Spleen (tissue), 11 donors: ENCODE measurements at regions not wholly inside any gene's neighbourhood (a gene's known extent, or its start where the extent isn't known, plus 50 kb on each side); places are given as distances from the start of the nearest gene placed in this dataset.

Experiments
- DNase-seq: peaks from one replicate; pipeline ENCODE4 v3.0.0-alpha.2; 2020
- H3K27ac ChIP-seq, 8 donors: fragments of 200-600 bp; sonication (generic) in 7 of 8; 1 replicate in 4 of 8; 2 replicates in 4 of 8; pipeline versions ENCODE4 v1.5.0 to v1.8.0; 2016 to 2021; ENCODE audit warnings: inconsistent platforms in 4 of 8, mild to moderate bottlenecking in 4 of 8, moderate library complexity in 1 of 8
- H3K27me3 ChIP-seq, 7 donors: fragments of 200-600 bp; sonication (generic) in 6 of 7; replicated peaks in 1 of 7; 1 replicate in 4 of 7; 2 replicates in 3 of 7; pipeline versions ENCODE4 v1.5.0 to v1.8.0; 2016 to 2021; ENCODE audit warnings: inconsistent platforms in 3 of 7, mild to moderate bottlenecking in 1 of 7
- H3K36me3 ChIP-seq, 6 donors: fragments of 200-600 bp; sonication (generic) in 5 of 6; 1 replicate in 4 of 6; 2 replicates in 2 of 6; pipeline versions ENCODE4 v1.5.0 to v1.8.0; 2016 to 2021; ENCODE audit warnings: inconsistent platforms in 2 of 6
- H3K4me1 ChIP-seq, 6 donors: fragments of 200-600 bp; sonication (generic) in 5 of 6; 1 replicate in 3 of 6; 2 replicates in 3 of 6; pipeline versions ENCODE4 v1.5.0 to v1.8.0; 2016 to 2021; ENCODE audit warnings: inconsistent platforms in 3 of 6
- H3K4me3 ChIP-seq, 8 donors: fragments of 200-600 bp; sonication (generic) in 7 of 8; 1 replicate in 4 of 8; 2 replicates in 4 of 8; pipeline versions ENCODE4 v1.5.0 to v1.8.0; 2016 to 2021; ENCODE audit warnings: inconsistent platforms in 4 of 8, mild to moderate bottlenecking in 4 of 8, moderate library complexity in 2 of 8
- H3K9me3 ChIP-seq, 8 donors: fragments of 200-600 bp; sonication (generic) in 7 of 8; 1 replicate in 4 of 8; 2 replicates in 4 of 8; pipeline versions ENCODE4 v1.5.0 to v1.8.0; 2016 to 2021; ENCODE audit warnings: inconsistent platforms in 4 of 8
- POLR2A ChIP-seq, 3 donors: fragments of 450-650 bp; IDR thresholded peaks; one replicate each; pipeline ENCODE4 v1.5.1; 2017; ENCODE audit warnings: antibody characterized with exemption in 3 of 3, mild to moderate bottlenecking in 1 of 3
- POLR2AphosphoS5 ChIP-seq, 3 donors: sonication (generic); formaldehyde crosslinking; IDR thresholded peaks; one replicate each; pipeline ENCODE4 v1.5.1; 2017; ENCODE audit warnings: antibody characterized with exemption in 3 of 3
- WGBS, 5 donors: extraction: QIAGEN DNeasy Blood & Tissue Kit in 3 of 5; methylation state at CpG; one replicate each; pipeline versions ENCODE4 v1.1.5 to v1.1.7; 2013 to 2018; 5-methylcytosine and 5-hydroxymethylcytosine counted together
- intact Hi-C: fragments of 100-400 bp; cut with DNase I; formaldehyde crosslinking; loops from one replicate; pipeline ENCODE4 v1.15.0; 2023; ENCODE audit warnings: low total_unique reads
- TF ChIP-seq, protein P1 (sequence below), 11 experiments: fragments of 200-600 bp in 7 of 11; fragments of 450-650 bp in 4 of 11; sonication (generic) in 4 of 11; IDR thresholded peaks in 8 of 11; conservative IDR thresholded peaks in 3 of 11; 1 replicate in 7 of 11; 2 replicates in 4 of 11; pipeline versions ENCODE4 v1.4.0 to v1.8.0; 2016 to 2021; ENCODE audit warnings: antibody characterized with exemption in 11 of 11, inconsistent platforms in 4 of 11, mild to moderate bottlenecking in 1 of 11
- donor health status: healthy with polysubstance abuse.
- donor health status: DM: no; HTN: no; CAD: no; lungs with moderate emphysema.
- donor health status: DM: no; HTN: no; CAD: no.
- donor health status: Bipolar disorder and iron deficiency.
- donor health status: healthy.
- donor health status: DM: no; HTN: no; CAD: no.
- donor health status: DM: yes; HTN: yes; CAD: no.

DNA sequence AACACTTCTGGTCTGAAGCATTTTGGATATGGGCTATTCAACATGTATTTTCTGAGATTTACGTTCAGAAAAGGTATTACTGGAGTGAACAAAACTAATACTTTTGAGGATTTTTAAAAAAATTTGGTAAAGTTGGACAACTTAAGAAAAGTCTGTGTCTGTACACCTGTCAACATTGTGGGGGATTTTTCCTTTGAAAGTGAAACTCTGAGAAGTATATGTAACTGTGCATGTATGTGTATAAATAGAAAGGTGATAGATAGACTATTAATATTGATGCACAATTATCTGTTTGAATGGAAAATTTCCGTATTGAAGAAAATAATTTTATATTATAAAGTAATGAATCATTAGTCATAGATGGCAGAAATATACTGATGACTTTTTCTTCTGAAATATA is 312.8 kb upstream of the MDGA2 start:
- intact Hi-C loops, result no loop called here
- 69 to 81% (median 78%) methylated on average over 2 of the region's 2 CpGs for WGBS, 5 donors
- H3K4me3 ChIP-seq, result no peak overlapping the region
- TF ChIP-seq POLR2A (IDR thresholded peaks at IDR 0.05), result no peak
- TF ChIP-seq, protein P1, sequence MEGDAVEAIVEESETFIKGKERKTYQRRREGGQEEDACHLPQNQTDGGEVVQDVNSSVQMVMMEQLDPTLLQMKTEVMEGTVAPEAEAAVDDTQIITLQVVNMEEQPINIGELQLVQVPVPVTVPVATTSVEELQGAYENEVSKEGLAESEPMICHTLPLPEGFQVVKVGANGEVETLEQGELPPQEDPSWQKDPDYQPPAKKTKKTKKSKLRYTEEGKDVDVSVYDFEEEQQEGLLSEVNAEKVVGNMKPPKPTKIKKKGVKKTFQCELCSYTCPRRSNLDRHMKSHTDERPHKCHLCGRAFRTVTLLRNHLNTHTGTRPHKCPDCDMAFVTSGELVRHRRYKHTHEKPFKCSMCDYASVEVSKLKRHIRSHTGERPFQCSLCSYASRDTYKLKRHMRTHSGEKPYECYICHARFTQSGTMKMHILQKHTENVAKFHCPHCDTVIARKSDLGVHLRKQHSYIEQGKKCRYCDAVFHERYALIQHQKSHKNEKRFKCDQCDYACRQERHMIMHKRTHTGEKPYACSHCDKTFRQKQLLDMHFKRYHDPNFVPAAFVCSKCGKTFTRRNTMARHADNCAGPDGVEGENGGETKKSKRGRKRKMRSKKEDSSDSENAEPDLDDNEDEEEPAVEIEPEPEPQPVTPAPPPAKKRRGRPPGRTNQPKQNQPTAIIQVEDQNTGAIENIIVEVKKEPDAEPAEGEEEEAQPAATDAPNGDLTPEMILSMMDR (IDR thresholded peaks at IDR 0.05 in 8 of 11, conservative IDR thresholded peaks at IDR 0.05 in 3 of 11), result no peak
- no peak overlapping the region for H3K27ac ChIP-seq
- no peaks in the 10 kb centered on the region for H3K36me3 ChIP-seq
- no peaks in the 10 kb centered on the region for H3K27me3 ChIP-seq
- no peak for DNase-seq
- no peaks in the 10 kb centered on the region for H3K4me1 ChIP-seq
- H3K9me3 ChIP-seq, result peaks cover 0 to 10% (median 0%) of the 10 kb centered on the region in 8 donors

DNA sequence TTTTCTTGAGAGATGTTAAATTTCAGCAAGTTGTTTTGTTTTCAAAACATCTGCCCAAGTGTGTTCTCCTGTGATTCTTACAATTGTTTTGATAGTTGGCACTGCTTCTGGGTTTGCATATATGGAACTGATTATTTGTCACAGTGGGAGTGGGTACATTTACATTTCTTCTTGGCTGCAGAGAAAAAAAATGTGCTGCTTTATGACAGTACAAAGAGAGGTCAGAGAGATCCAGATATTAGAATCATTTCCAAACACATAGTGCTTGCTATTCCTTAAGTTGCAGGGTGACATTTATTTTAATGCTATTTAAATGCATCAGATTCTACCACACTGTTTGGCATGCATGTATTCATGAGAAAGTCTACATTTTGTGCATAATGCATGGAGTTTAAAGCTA is 303.5 kb upstream of the MDGA2 start:
- no peak for DNase-seq
- H3K27me3 ChIP-seq, result no peaks in the 10 kb centered on the region
- H3K27ac ChIP-seq, result no peak overlapping the region
- intact Hi-C loops, result no loop called here
- H3K4me1 ChIP-seq, result no peaks in the 10 kb centered on the region
- no peak overlapping the region for H3K4me3 ChIP-seq
- TF ChIP-seq POLR2AphosphoS5 (IDR thresholded peaks at IDR 0.05) (no peak), POLR2A (IDR thresholded peaks at IDR 0.05) (no peak)
- TF ChIP-seq, protein P1 (IDR thresholded peaks at IDR 0.05 in 8 of 11, conservative IDR thresholded peaks at IDR 0.05 in 3 of 11), result no peak
- peaks cover 0 to 3% (median 0%) of the 10 kb centered on the region in 8 donors for H3K9me3 ChIP-seq
- H3K36me3 ChIP-seq, result no peaks in the 10 kb centered on the region

DNA sequence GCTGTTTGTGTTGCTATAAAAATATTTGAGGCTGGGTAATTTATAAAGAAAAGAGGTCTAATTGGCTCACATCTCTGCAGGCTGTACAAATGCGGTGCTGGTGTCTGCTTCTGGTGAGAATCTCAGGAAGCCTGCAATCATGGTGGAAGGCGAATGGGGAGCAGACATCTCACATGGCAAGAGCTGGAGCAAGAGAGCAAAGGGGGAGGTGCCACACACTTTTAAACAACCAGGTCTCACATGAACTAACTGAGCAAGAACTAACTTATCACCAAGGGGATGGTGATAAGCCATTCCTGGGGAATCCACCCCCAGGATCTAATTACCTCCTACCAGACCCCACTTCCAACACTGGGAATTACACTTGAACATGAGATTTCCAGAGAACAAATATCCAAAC is 300.7 kb upstream of the MDGA2 start:
- no peaks in the 10 kb centered on the region for H3K27me3 ChIP-seq
- intact Hi-C loops, result no loop called here
- 76 to 91% (median 85%) methylated on average over 2 of the region's 2 CpGs for WGBS, 5 donors
- DNase-seq, result no peak
- H3K4me3 ChIP-seq, result no peak overlapping the region
- TF ChIP-seq, protein P1 (IDR thresholded peaks at IDR 0.05 in 8 of 11, conservative IDR thresholded peaks at IDR 0.05 in 3 of 11), result no peak
- no peak for TF ChIP-seq POLR2AphosphoS5 (IDR thresholded peaks at IDR 0.05)
- no peak for TF ChIP-seq POLR2A (IDR thresholded peaks at IDR 0.05)
- H3K36me3 ChIP-seq, result no peaks in the 10 kb centered on the region
- peaks cover 0 to 11% (median 0%) of the 10 kb centered on the region in 8 donors for H3K9me3 ChIP-seq
- H3K27ac ChIP-seq, result no peak overlapping the region
- H3K4me1 ChIP-seq, result no peaks in the 10 kb centered on the region

DNA sequence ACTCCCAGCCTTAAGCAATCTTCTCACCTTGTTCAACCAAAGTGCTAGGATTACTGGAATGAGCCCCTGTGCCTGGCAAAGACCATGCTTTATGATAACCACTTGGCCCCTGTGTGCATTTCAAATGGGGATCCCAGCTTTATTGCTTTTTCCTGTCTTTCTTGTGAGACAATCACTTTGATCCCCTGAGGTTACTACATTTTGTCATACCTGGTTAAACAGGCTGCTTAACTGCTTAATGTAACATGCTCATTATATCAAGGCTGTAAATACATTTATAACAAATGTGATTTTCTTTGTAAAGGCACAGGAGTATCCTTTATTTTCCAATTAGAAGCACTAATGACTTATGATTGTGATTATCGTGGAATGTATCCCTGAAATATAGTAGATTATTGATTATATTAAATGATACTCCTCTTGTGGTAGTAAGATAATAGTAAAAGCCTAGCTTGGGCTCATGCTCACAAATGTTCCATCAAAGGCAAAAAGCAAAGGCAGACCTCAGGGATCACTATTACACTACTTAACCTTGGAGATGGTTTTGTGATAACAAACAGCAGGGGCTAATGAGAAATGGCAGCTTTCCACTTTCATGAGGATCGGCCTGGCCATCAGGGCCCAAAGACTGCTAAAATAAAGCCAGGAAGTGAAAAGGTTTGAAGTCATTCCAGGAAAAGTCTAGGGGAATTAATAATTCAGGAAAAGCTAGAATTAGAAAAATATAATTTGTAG is 290.8 kb upstream of the MDGA2 start:
- Histone ChIP-seq H3K4me3 (no peak overlapping the region), H3K9me3 (peaks cover 0 to 7% (median 0%) of the 10 kb centered on the region in 8 donors), H3K27ac (no peak overlapping the region), H3K36me3 (no peaks in the 10 kb centered on the region), H3K4me1 (no peaks in the 10 kb centered on the region), H3K27me3 (no peaks in the 10 kb centered on the region)
- TF ChIP-seq POLR2A (IDR thresholded peaks at IDR 0.05) (no peak), POLR2AphosphoS5 (IDR thresholded peaks at IDR 0.05) (no peak)
- TF ChIP-seq, protein P1 (IDR thresholded peaks at IDR 0.05 in 8 of 11, conservative IDR thresholded peaks at IDR 0.05 in 3 of 11), result no peak
- 71 to 77% (median 74%) methylated on average over 2 of the region's 2 CpGs for WGBS, 5 donors
- DNase-seq, result no peak
- intact Hi-C loops, result no loop called here
